MM.1S (cell line): ENCODE measurements at regions not wholly inside any gene's neighbourhood (a gene's known extent, or its start where the extent isn't known, plus 50 kb on each side); places are given as distances from the start of the nearest gene placed in this dataset.
A peak's percentile ranks its signal among the peaks of the same experiment; 100 is the strongest.

ENCODE experiments used
- DNase-seq: peaks from one replicate; pipeline ENCODE4 v3.0.0-alpha.2; 2015
- H2AFZ ChIP-seq: fragments of 300-600 bp; sonication (generic); 2 replicates; pipeline ENCODE4 v1.6.0; 2016; ENCODE audit warnings: antibody characterized with exemption, low read length
- H3F3A ChIP-seq: fragments of 300-600 bp; sonication (generic); 2 replicates; pipeline ENCODE4 v1.6.1; 2016; ENCODE audit warnings: mild to moderate bottlenecking, antibody characterized with exemption, low read length, moderate library complexity, mixed read lengths; ENCODE audit not compliant: insufficient read depth
- H3K27ac ChIP-seq: fragments of 300-600 bp; sonication (generic); 2 replicates; pipeline ENCODE4 v1.5.1; 2016; ENCODE audit warnings: mild to moderate bottlenecking, low read length
- H3K27me3 ChIP-seq: fragments of 300-600 bp; sonication (generic); replicated peaks from 2 replicates; pipeline ENCODE4 v1.6.0; 2016; ENCODE audit warnings: low read length; ENCODE audit not compliant: insufficient read depth
- H3K36me3 ChIP-seq: fragments of 300-600 bp; sonication (generic); replicated peaks from 2 replicates; pipeline ENCODE4 v1.6.1; 2016; ENCODE audit warnings: mild to moderate bottlenecking, low read length, mixed read lengths; ENCODE audit not compliant: insufficient read depth
- H3K4me1 ChIP-seq: fragments of 300-600 bp; sonication (generic); 2 replicates; pipeline ENCODE4 v1.6.1; 2016; ENCODE audit warnings: low read length, mixed read lengths
- H3K4me2 ChIP-seq: fragments of 300-600 bp; sonication (generic); 2 replicates; pipeline ENCODE4 v1.6.0; 2016; ENCODE audit warnings: low read depth, low read length
- H3K4me3 ChIP-seq: fragments of 300-600 bp; sonication (generic); 2 replicates; pipeline ENCODE4 v1.5.1; 2016; ENCODE audit warnings: low read length, mixed read lengths
- H3K79me2 ChIP-seq: fragments of 300-600 bp; sonication (generic); 2 replicates; pipeline ENCODE4 v1.6.1; 2016; ENCODE audit warnings: mixed run types, low read length, mixed read lengths
- H3K9ac ChIP-seq: fragments of 300-600 bp; sonication (generic); 2 replicates; pipeline ENCODE4 v1.6.1; 2016; ENCODE audit warnings: low read length, mixed read lengths
- H3K9me2 ChIP-seq: fragments of 300-600 bp; sonication (generic); replicated peaks from 2 replicates; pipeline ENCODE4 v1.6.1; 2016; ENCODE audit warnings: mild to moderate bottlenecking, low read length, mixed read lengths; ENCODE audit not compliant: insufficient read depth
- H3K9me3 ChIP-seq: fragments of 300-600 bp; sonication (generic); replicated peaks from 2 replicates; pipeline ENCODE4 v1.6.1; 2016; ENCODE audit warnings: mild to moderate bottlenecking, low read length, mixed read lengths; ENCODE audit not compliant: insufficient read depth
- H4K20me1 ChIP-seq: fragments of 300-600 bp; sonication (generic); 2 replicates; pipeline ENCODE4 v1.6.1; 2016; ENCODE audit warnings: mild to moderate bottlenecking, low read length, moderate library complexity, mixed read lengths; ENCODE audit not compliant: insufficient read depth
- CTCF ChIP-seq: fragments of 300-600 bp; sonication (generic); IDR thresholded peaks from 2 replicates; pipeline ENCODE4 v1.5.1; 2016; ENCODE audit warnings: antibody characterized with exemption, low read length, mixed read lengths
- EZH2 ChIP-seq: fragments of 300-600 bp; sonication (generic); optimal IDR thresholded peaks from 2 replicates; pipeline ENCODE3; 2017; ENCODE audit warnings: low read depth, mild to moderate bottlenecking, antibody characterized with exemption, low read length, mixed read lengths
- EZH2phosphoT487 ChIP-seq: fragments of 300-600 bp; sonication (generic); IDR thresholded peaks from 2 replicates; pipeline ENCODE4 v1.6.1; 2018; ENCODE audit warnings: antibody characterized with exemption, low read length

- H3K4me3 ChIP-seq = no peak overlapping the region
- H3K4me1 ChIP-seq = no peaks in the 10 kb centered on the region
- DNase-seq = peak; percentile 16
- H3K4me2 ChIP-seq = peak overlapping the region; percentile 23; the same call in 1 of the 2 replicates
- H2AFZ ChIP-seq = no peak overlapping the region
- H3K9ac ChIP-seq = no peak overlapping the region
- no peaks in the 10 kb centered on the region for H3K9me2 ChIP-seq
- H3K9me3 ChIP-seq = no peaks in the 10 kb centered on the region
- H4K20me1 ChIP-seq = no peaks in the 10 kb centered on the region
- H3F3A ChIP-seq = no peaks in the 10 kb centered on the region
- TF ChIP-seq CTCF (no peak), EZH2phosphoT487 (no peak), EZH2 (no peak)
- H3K79me2 ChIP-seq = no peaks in the 10 kb centered on the region
- H3K27ac ChIP-seq = no peak overlapping the region
- no peaks in the 10 kb centered on the region for H3K36me3 ChIP-seq
- H3K27me3 ChIP-seq = no peaks in the 10 kb centered on the region
These were observed 183.4 kb upstream of the TOPAZ1 start for GRCh38 chr3:44058022-44058867.

- Histone ChIP-seq H3K4me2 (no peak overlapping the region), H3K4me1 (no peaks in the 10 kb centered on the region), H3F3A (no peaks in the 10 kb centered on the region), H3K9me3 (no peaks in the 10 kb centered on the region), H4K20me1 (no peaks in the 10 kb centered on the region), H3K27ac (no peak overlapping the region), H3K79me2 (no peaks in the 10 kb centered on the region), H3K36me3 (no peaks in the 10 kb centered on the region), H3K4me3 (no peak overlapping the region), H3K27me3 (no peaks in the 10 kb centered on the region), H3K9ac (no peak overlapping the region), H2AFZ (no peak overlapping the region), H3K9me2 (no peaks in the 10 kb centered on the region)
- TF ChIP-seq EZH2 (no peak), EZH2phosphoT487 (no peak), CTCF (no peak)
- no peak for DNase-seq
These were observed 182.8 kb upstream of the TOPAZ1 start for GRCh38 chr3:44058868-44059203.

- Histone ChIP-seq H3K4me3 (no peak overlapping the region), H3K9me3 (no peaks in the 10 kb centered on the region), H3K9ac (no peak overlapping the region)
These were observed 181.5 kb upstream of the TOPAZ1 start for GRCh38 chr3:44060164-44060563.

More at GRCh38 chr3:44060164-44060563, 181.5 kb upstream of the TOPAZ1 start:
- DNase-seq = no peak
- Histone ChIP-seq H3K36me3 (no peaks in the 10 kb centered on the region), H4K20me1 (no peaks in the 10 kb centered on the region), H3K27ac (no peak overlapping the region), H3K79me2 (no peaks in the 10 kb centered on the region), H3K27me3 (no peaks in the 10 kb centered on the region), H2AFZ (no peak overlapping the region), H3F3A (no peaks in the 10 kb centered on the region), H3K9me2 (no peaks in the 10 kb centered on the region), H3K4me1 (no peaks in the 10 kb centered on the region), H3K4me2 (no peak overlapping the region)
- TF ChIP-seq EZH2 = no peak
- TF ChIP-seq CTCF = no peak
- no peak for TF ChIP-seq EZH2phosphoT487
